Vagina (tissue), 2 donors: ENCODE measurements at regions not wholly inside any gene's neighbourhood (a gene's known extent, or its start where the extent isn't known, plus 50 kb on each side); places are given as distances from the start of the nearest gene placed in this dataset.

Experiments
- DNase-seq, 2 donors: peaks; one replicate each; pipeline ENCODE4 v3.0.0-alpha.2; 2017; ENCODE audit errors: extremely low spot score in 2 of 2
- H3K27ac ChIP-seq: fragments of 200-600 bp; sonication (generic); one replicate; pipeline ENCODE4 v1.5.1; 2019
- H3K27me3 ChIP-seq: fragments of 200-600 bp; sonication (generic); one replicate; pipeline ENCODE4 v1.5.1; 2019
- H3K36me3 ChIP-seq, 2 donors: fragments of 200-600 bp; sonication (generic); one replicate each; pipeline ENCODE4 v1.5.1; 2017 to 2019
- H3K4me1 ChIP-seq: fragments of 200-600 bp; sonication (generic); one replicate; pipeline ENCODE4 v1.5.1; 2019
- H3K4me3 ChIP-seq, 2 donors: fragments of 200-600 bp; sonication (generic); 1 replicate in 1 of 2; 2 replicates in 1 of 2; pipeline ENCODE4 v1.5.1; 2016 to 2019
- H3K9me3 ChIP-seq: fragments of 200-600 bp; sonication (generic); one replicate; pipeline ENCODE4 v1.5.1; 2019
- CTCF ChIP-seq, 3 experiments: fragments of 450-650 bp in 2 of 3; fragments of 200-600 bp in 1 of 3; sonication (generic) in 1 of 3; IDR thresholded peaks; one replicate each; pipeline ENCODE4 v1.5.1; 2017 to 2019; ENCODE audit warnings: antibody characterized with exemption in 3 of 3, mild to moderate bottlenecking in 2 of 3, moderate library complexity in 2 of 3
- POLR2A ChIP-seq, 2 donors: fragments of 450-650 bp; IDR thresholded peaks; one replicate each; pipeline ENCODE4 v1.6.1; 2017; ENCODE audit warnings: antibody characterized with exemption in 2 of 2, mild to moderate bottlenecking in 2 of 2, moderate library complexity in 2 of 2
- POLR2AphosphoS5 ChIP-seq, 2 donors: sonication (generic); formaldehyde crosslinking; IDR thresholded peaks; one replicate each; pipeline ENCODE4 v1.9.0; 2017; ENCODE audit warnings: antibody characterized with exemption in 2 of 2, mild to moderate bottlenecking in 2 of 2, low read depth in 1 of 2; ENCODE audit not compliant: insufficient read depth in 1 of 2
- intact Hi-C: fragments of 100-400 bp; cut with DNase I; formaldehyde crosslinking; loops from one replicate; pipeline ENCODE4 v1.15.1; 2023

GRCh38 chr15:38154837-38155236 is 97.8 kb upstream of the SPRED1 start:
- intact Hi-C loops: no loop called here
- TF ChIP-seq CTCF (IDR thresholded peaks at IDR 0.05) (no peak), POLR2AphosphoS5 (IDR thresholded peaks at IDR 0.05; ENCODE audit: insufficient read depth in 1 of 2, low read depth in 1 of 2) (no peak), POLR2A (IDR thresholded peaks at IDR 0.05) (no peak)
- H3K36me3 ChIP-seq: no peaks in the 10 kb centered on the region
- H3K4me1 ChIP-seq: no peaks in the 10 kb centered on the region
- H3K27me3 ChIP-seq: no peaks in the 10 kb centered on the region
- H3K9me3 ChIP-seq: peaks cover 7% of the 10 kb centered on the region
- no peak overlapping the region for H3K27ac ChIP-seq
- no peak for DNase-seq
- no peak overlapping the region for H3K4me3 ChIP-seq

- Histone ChIP-seq H3K36me3 (no peaks in the 10 kb centered on the region), H3K4me3 (no peak overlapping the region), H3K27me3 (no peaks in the 10 kb centered on the region), H3K27ac (no peak overlapping the region), H3K9me3 (no peaks in the 10 kb centered on the region), H3K4me1 (peaks cover 3% of the 10 kb centered on the region)
- no peak for TF ChIP-seq CTCF (IDR thresholded peaks at IDR 0.05)
- intact Hi-C loops: no loop called here
- no peak for DNase-seq
Measured at GRCh38 chr15:38163658-38164057, 89.0 kb upstream of the SPRED1 start.

- Histone ChIP-seq H3K9me3 (no peaks in the 10 kb centered on the region), H3K4me3 (no peak overlapping the region), H3K27me3 (no peaks in the 10 kb centered on the region), H3K36me3 (no peaks in the 10 kb centered on the region), H3K4me1 (peaks cover 5% of the 10 kb centered on the region), H3K27ac (no peak overlapping the region)
- intact Hi-C loops: no loop called here
- no peak for DNase-seq
- TF ChIP-seq POLR2A (IDR thresholded peaks at IDR 0.05): no peak
- TF ChIP-seq POLR2AphosphoS5 (IDR thresholded peaks at IDR 0.05; ENCODE audit: insufficient read depth in 1 of 2, low read depth in 1 of 2): no peak
- no peak for TF ChIP-seq CTCF (IDR thresholded peaks at IDR 0.05)
Measured at GRCh38 chr15:38164061-38164460, 88.6 kb upstream of the SPRED1 start.

GRCh38 chr15:38164507-38164906 is 88.1 kb upstream of the SPRED1 start:
- Histone ChIP-seq H3K36me3 (no peaks in the 10 kb centered on the region), H3K27ac (no peak overlapping the region), H3K4me1 (peaks cover 5% of the 10 kb centered on the region), H3K27me3 (no peaks in the 10 kb centered on the region), H3K9me3 (no peaks in the 10 kb centered on the region), H3K4me3 (no peak overlapping the region)
- no peak for DNase-seq
- intact Hi-C loops: no loop called here
- TF ChIP-seq CTCF (IDR thresholded peaks at IDR 0.05) (no peak), POLR2AphosphoS5 (IDR thresholded peaks at IDR 0.05; ENCODE audit: insufficient read depth in 1 of 2, low read depth in 1 of 2) (no peak), POLR2A (IDR thresholded peaks at IDR 0.05) (no peak)

GRCh38 chr15:38168467-38169070 is 84.1 kb upstream of the SPRED1 start:
- intact Hi-C loops: no loop called here
- Histone ChIP-seq H3K27ac (no peak overlapping the region), H3K9me3 (no peaks in the 10 kb centered on the region), H3K36me3 (no peaks in the 10 kb centered on the region), H3K4me1 (peaks cover 5% of the 10 kb centered on the region), H3K27me3 (no peaks in the 10 kb centered on the region), H3K4me3 (no peak overlapping the region)
- no peak for DNase-seq
- no peak for TF ChIP-seq CTCF (IDR thresholded peaks at IDR 0.05)
- TF ChIP-seq POLR2AphosphoS5 (IDR thresholded peaks at IDR 0.05; ENCODE audit: insufficient read depth in 1 of 2, low read depth in 1 of 2): no peak
- TF ChIP-seq POLR2A (IDR thresholded peaks at IDR 0.05): no peak
